ENCODE measurements at regions not wholly inside any gene's neighbourhood (a gene's known extent, or its start where the extent isn't known, plus 50 kb on each side); places are given as distances from the start of the nearest gene placed in this dataset.

GRCh38 chr16:27725236-27726000, 175.5 kb downstream of the KATNIP start:
- H3K9me3 ChIP-seq (ENCODE audit: control insufficient read depth in 2 of 2, low read length in 2 of 2), result no peaks in the 10 kb centered on the region
- H3K27ac ChIP-seq (ENCODE audit: low read length), result no peak overlapping the region
- no peaks in the 10 kb centered on the region for H3K27me3 ChIP-seq (ENCODE audit: control insufficient read depth in 1 of 2, insufficient read depth in 2 of 2, low read length in 2 of 2)
- H3K4me1 ChIP-seq (ENCODE audit: control insufficient read depth, insufficient read depth, low read length), result peaks cover 25% of the 10 kb centered on the region
- peaks cover 0 to 6% of the 10 kb centered on the region in 2 donors for H3K36me3 ChIP-seq (ENCODE audit: control insufficient read depth in 2 of 2, insufficient read depth in 2 of 2, low read length in 2 of 2)
- no peak overlapping the region for H3K9ac ChIP-seq (ENCODE audit: low read length in 2 of 2)
- no peak overlapping the region for H3K4me3 ChIP-seq (ENCODE audit: low read length in 2 of 2)

GRCh38 chr16:27726621-27727261, 176.8 kb downstream of the KATNIP start:
- Histone ChIP-seq H3K36me3 (ENCODE audit: control insufficient read depth in 2 of 2, insufficient read depth in 2 of 2, low read length in 2 of 2) (peaks cover 0 to 8% of the 10 kb centered on the region in 2 donors), H3K9ac (ENCODE audit: low read length in 2 of 2) (no peak overlapping the region), H3K9me3 (ENCODE audit: control insufficient read depth in 2 of 2, low read length in 2 of 2) (no peaks in the 10 kb centered on the region), H3K27me3 (ENCODE audit: control insufficient read depth in 1 of 2, insufficient read depth in 2 of 2, low read length in 2 of 2) (no peaks in the 10 kb centered on the region), H3K27ac (ENCODE audit: low read length) (no peak overlapping the region), H3K4me3 (ENCODE audit: low read length in 2 of 2) (no peak overlapping the region), H3K4me1 (ENCODE audit: control insufficient read depth, insufficient read depth, low read length) (peaks cover 15% of the 10 kb centered on the region)

DNA sequence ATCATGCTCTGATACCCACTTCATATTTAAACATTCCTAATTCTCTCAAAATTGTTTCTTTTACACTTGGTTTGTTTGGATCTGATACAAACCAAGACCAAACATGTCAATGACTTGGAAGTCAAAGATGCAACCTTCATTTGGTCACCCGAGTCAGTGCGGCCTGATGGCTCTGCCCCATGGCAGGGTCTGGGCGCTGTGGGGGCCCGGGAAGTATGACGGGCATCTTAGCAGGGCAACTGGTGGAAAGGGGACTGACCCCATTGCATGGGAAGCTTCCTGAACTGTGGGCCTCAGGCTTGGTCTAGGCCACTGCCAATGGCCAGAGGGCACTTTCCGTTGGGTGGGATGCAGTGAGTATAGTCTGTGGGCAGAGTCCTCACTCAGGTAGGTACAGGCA, 178.0 kb downstream of the KATNIP start:
- Histone ChIP-seq H3K4me1 (ENCODE audit: control insufficient read depth, insufficient read depth, low read length) (peaks cover 13% of the 10 kb centered on the region), H3K27ac (ENCODE audit: low read length) (no peak overlapping the region), H3K4me3 (ENCODE audit: low read length in 2 of 2) (no peak overlapping the region), H3K9me3 (ENCODE audit: control insufficient read depth in 2 of 2, low read length in 2 of 2) (no peaks in the 10 kb centered on the region), H3K9ac (ENCODE audit: low read length in 2 of 2) (no peak overlapping the region), H3K27me3 (ENCODE audit: control insufficient read depth in 1 of 2, insufficient read depth in 2 of 2, low read length in 2 of 2) (no peaks in the 10 kb centered on the region), H3K36me3 (ENCODE audit: control insufficient read depth in 2 of 2, insufficient read depth in 2 of 2, low read length in 2 of 2) (peaks cover 0 to 7% of the 10 kb centered on the region in 2 donors)

GRCh38 chr16:27728691-27729090, 178.7 kb downstream of the KATNIP start:
- H3K27ac ChIP-seq (ENCODE audit: low read length), result no peak overlapping the region
- H3K4me3 ChIP-seq (ENCODE audit: low read length in 2 of 2), result no peak overlapping the region
- peaks cover 11% of the 10 kb centered on the region for H3K4me1 ChIP-seq (ENCODE audit: control insufficient read depth, insufficient read depth, low read length)
- H3K36me3 ChIP-seq (ENCODE audit: control insufficient read depth in 2 of 2, insufficient read depth in 2 of 2, low read length in 2 of 2), result peaks cover 0 to 6% of the 10 kb centered on the region in 2 donors
- H3K9me3 ChIP-seq (ENCODE audit: control insufficient read depth in 2 of 2, low read length in 2 of 2), result no peaks in the 10 kb centered on the region
- no peak overlapping the region for H3K9ac ChIP-seq (ENCODE audit: low read length in 2 of 2)
- no peaks in the 10 kb centered on the region for H3K27me3 ChIP-seq (ENCODE audit: control insufficient read depth in 1 of 2, insufficient read depth in 2 of 2, low read length in 2 of 2)

DNA sequence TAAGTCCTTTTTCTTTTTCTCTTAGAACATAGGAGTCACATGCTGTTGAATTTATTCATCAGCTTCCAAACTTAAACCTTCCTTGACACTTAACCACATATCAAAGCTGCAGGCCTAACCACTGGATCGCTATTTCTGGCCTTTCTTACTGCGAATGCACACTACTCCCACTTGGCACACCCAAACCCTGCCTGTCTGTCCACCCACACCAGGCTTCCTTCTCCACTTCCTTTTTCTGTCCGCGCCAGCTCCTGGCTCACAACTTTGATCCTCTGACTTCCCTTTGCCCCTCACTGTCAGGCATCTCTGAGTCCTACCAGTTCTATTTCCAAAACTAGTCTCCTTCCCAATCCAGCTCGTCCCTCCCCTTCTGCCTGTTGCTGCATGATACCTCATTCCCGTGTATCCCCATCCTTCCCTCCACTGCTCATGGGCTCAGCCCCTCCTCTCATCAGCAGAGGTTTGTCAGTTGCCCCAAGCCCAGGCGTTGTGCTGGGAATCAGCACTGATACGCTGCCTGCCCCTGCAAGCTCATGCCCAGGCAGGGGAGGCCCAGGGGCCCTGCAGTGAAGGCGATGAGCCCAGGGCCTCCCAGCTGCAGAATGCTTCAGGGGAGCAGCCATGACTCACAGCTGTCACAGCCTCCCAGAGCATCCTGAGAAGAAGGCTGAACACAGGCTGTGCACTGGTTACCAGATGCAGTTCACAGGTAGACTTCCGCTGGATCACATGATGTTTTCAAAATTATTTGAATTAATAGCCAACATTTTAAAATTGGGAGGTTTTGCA, 179.8 kb downstream of the KATNIP start:
- H3K9ac ChIP-seq (ENCODE audit: low read length in 2 of 2), result no peak overlapping the region
- no peaks in the 10 kb centered on the region for H3K27me3 ChIP-seq (ENCODE audit: control insufficient read depth in 1 of 2, insufficient read depth in 2 of 2, low read length in 2 of 2)
- H3K36me3 ChIP-seq (ENCODE audit: control insufficient read depth in 2 of 2, insufficient read depth in 2 of 2, low read length in 2 of 2), result peaks cover 0 to 6% of the 10 kb centered on the region in 2 donors
- no peak overlapping the region for H3K27ac ChIP-seq (ENCODE audit: low read length)
- H3K9me3 ChIP-seq (ENCODE audit: control insufficient read depth in 2 of 2, low read length in 2 of 2), result no peaks in the 10 kb centered on the region
- peaks cover 2% of the 10 kb centered on the region for H3K4me1 ChIP-seq (ENCODE audit: control insufficient read depth, insufficient read depth, low read length)
- H3K4me3 ChIP-seq (ENCODE audit: low read length in 2 of 2), result no peak overlapping the region

- Histone ChIP-seq H3K36me3 (ENCODE audit: control insufficient read depth in 2 of 2, insufficient read depth in 2 of 2, low read length in 2 of 2) (peaks cover 0 to 6% of the 10 kb centered on the region in 2 donors), H3K9ac (ENCODE audit: low read length in 2 of 2) (no peak overlapping the region), H3K9me3 (ENCODE audit: control insufficient read depth in 2 of 2, low read length in 2 of 2) (no peaks in the 10 kb centered on the region), H3K27me3 (ENCODE audit: control insufficient read depth in 1 of 2, insufficient read depth in 2 of 2, low read length in 2 of 2) (no peaks in the 10 kb centered on the region), H3K4me1 (ENCODE audit: control insufficient read depth, insufficient read depth, low read length) (no peaks in the 10 kb centered on the region), H3K27ac (ENCODE audit: low read length) (no peak overlapping the region), H3K4me3 (ENCODE audit: low read length in 2 of 2) (no peak overlapping the region)
These were observed 180.8 kb downstream of the KATNIP start for GRCh38 chr16:27730661-27731210.

GRCh38 chr16:27735031-27735430, 185.1 kb downstream of the KATNIP start:
- Histone ChIP-seq H3K36me3 (ENCODE audit: control insufficient read depth in 2 of 2, insufficient read depth in 2 of 2, low read length in 2 of 2) (peaks cover 7 to 10% of the 10 kb centered on the region in 2 donors), H3K27me3 (ENCODE audit: control insufficient read depth in 1 of 2, insufficient read depth in 2 of 2, low read length in 2 of 2) (no peaks in the 10 kb centered on the region), H3K4me1 (ENCODE audit: control insufficient read depth, insufficient read depth, low read length) (no peaks in the 10 kb centered on the region), H3K4me3 (ENCODE audit: low read length in 2 of 2) (no peak overlapping the region), H3K27ac (ENCODE audit: low read length) (no peak overlapping the region), H3K9ac (ENCODE audit: low read length in 2 of 2) (no peak overlapping the region), H3K9me3 (ENCODE audit: control insufficient read depth in 2 of 2, low read length in 2 of 2) (no peaks in the 10 kb centered on the region)

DNA sequence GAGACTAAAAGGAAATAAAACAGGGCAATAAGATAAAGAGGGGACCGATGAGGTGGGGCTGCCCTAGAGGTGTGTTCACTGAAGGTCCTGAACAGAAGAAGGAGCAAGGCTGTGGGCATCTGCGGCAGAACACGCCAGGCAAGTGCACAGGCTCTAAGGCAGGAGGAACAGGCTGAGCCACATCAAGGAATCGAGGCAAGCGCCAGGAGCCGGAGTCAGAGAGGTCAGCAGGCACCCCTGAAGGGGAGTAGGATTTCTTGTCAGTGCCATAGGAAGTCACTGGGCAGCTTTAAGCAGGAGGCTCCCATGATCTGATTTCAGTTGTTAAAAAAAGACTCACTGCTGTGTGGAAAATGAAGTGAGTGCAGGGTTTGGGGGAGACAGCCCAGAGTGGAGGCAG, 186.5 kb downstream of the KATNIP start:
- no peaks in the 10 kb centered on the region for H3K9me3 ChIP-seq (ENCODE audit: control insufficient read depth in 2 of 2, low read length in 2 of 2)
- H3K4me3 ChIP-seq (ENCODE audit: low read length in 2 of 2), result no peak overlapping the region
- no peak overlapping the region for H3K27ac ChIP-seq (ENCODE audit: low read length)
- H3K9ac ChIP-seq (ENCODE audit: low read length in 2 of 2), result no peak overlapping the region
- H3K27me3 ChIP-seq (ENCODE audit: control insufficient read depth in 1 of 2, insufficient read depth in 2 of 2, low read length in 2 of 2), result no peaks in the 10 kb centered on the region
- H3K36me3 ChIP-seq (ENCODE audit: control insufficient read depth in 2 of 2, insufficient read depth in 2 of 2, low read length in 2 of 2), result peaks cover 7 to 11% of the 10 kb centered on the region in 2 donors
- no peaks in the 10 kb centered on the region for H3K4me1 ChIP-seq (ENCODE audit: control insufficient read depth, insufficient read depth, low read length)

DNA sequence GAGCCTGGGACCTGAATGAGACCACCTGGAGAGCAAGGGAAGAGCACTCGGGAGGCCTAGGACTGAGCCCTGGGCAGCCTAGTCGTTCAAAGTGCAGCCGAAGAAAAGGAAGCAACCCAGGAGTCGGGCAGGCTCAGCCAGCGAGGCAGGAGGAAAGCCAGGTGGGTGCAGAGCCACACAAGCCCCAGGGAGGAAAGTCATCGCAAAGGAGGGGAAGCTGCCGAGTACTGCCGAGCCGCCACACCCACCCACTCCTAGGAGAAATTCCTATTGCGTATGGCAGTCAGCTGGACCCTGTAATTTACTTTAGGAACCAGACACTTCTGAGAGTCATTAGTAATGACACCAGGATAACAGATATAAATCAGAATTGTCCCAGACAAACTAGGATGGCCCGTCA, 187.6 kb downstream of the KATNIP start:
- Histone ChIP-seq H3K27ac (ENCODE audit: low read length) (no peak overlapping the region), H3K4me1 (ENCODE audit: control insufficient read depth, insufficient read depth, low read length) (no peaks in the 10 kb centered on the region), H3K36me3 (ENCODE audit: control insufficient read depth in 2 of 2, insufficient read depth in 2 of 2, low read length in 2 of 2) (peaks cover 7 to 12% of the 10 kb centered on the region in 2 donors), H3K9me3 (ENCODE audit: control insufficient read depth in 2 of 2, low read length in 2 of 2) (no peaks in the 10 kb centered on the region), H3K9ac (ENCODE audit: low read length in 2 of 2) (no peak overlapping the region), H3K27me3 (ENCODE audit: control insufficient read depth in 1 of 2, insufficient read depth in 2 of 2, low read length in 2 of 2) (no peaks in the 10 kb centered on the region), H3K4me3 (ENCODE audit: low read length in 2 of 2) (no peak overlapping the region)
